Astrocyte of the spinal cord (primary cell): ENCODE measurements at regions not wholly inside any gene's neighbourhood (a gene's known extent, or its start where the extent isn't known, plus 50 kb on each side); places are given as distances from the start of the nearest gene placed in this dataset.
"Not testable (repeated sequence)": the region's sequence is repeated elsewhere in the genome, so short reads cannot be mapped to it uniquely, and the experiment has no call there.

Experiments
- DNase-seq: peaks from one replicate; pipeline ENCODE4 v3.0.0; 2011; ENCODE audit warnings: low read depth, low spot score
- H3K4me3 ChIP-seq: 2 replicates; pipeline ENCODE4 v1.5.1; 2011; ENCODE audit warnings: low read depth, mild to moderate bottlenecking, low read length, moderate library complexity
- CTCF ChIP-seq: IDR thresholded peaks from 2 replicates; pipeline ENCODE4 v1.5.1; 2012; ENCODE audit warnings: low read depth, mild to moderate bottlenecking, low read length, inconsistent platforms
- in situ Hi-C: cut with HindIII; loops from 2 replicates; pipeline ENCODE4 v1.10.0; 2017; ENCODE audit warnings: low sequenced_read_pairs

GRCh38 chr9:115551396-115551795 lies 433.4 kb upstream of the TNC start:
- no peak overlapping the region for H3K4me3 ChIP-seq
- in situ Hi-C loops = no loop called here
- TF ChIP-seq CTCF = no peak
- peak; percentile 26 for DNase-seq

- in situ Hi-C loops = no loop called here
- H3K4me3 ChIP-seq = no peak overlapping the region
- no peak for TF ChIP-seq CTCF
- DNase-seq = no peak
These were observed 435.3 kb upstream of the TNC start for GRCh38 chr9:115553060-115553773.

- H3K4me3 ChIP-seq = no peak overlapping the region
- in situ Hi-C loops = no loop called here
- no peak for TF ChIP-seq CTCF
- no peak for DNase-seq
These were observed 438.5 kb upstream of the TNC start for GRCh38 chr9:115556432-115556831.

GRCh38 chr9:115575147-115575546 lies 457.2 kb upstream of the TNC start:
- no peak for DNase-seq
- H3K4me3 ChIP-seq = no peak overlapping the region
- in situ Hi-C loops = no loop called here
- TF ChIP-seq CTCF = no peak

- DNase-seq, H3K4me3 ChIP-seq, in situ Hi-C loops: not testable (repeated sequence)
These were observed 467.5 kb upstream of the TNC start for GRCh38 chr9:115585458-115585857.

- no peak for TF ChIP-seq CTCF
- H3K4me3 ChIP-seq = no peak overlapping the region
- in situ Hi-C loops = no loop called here
- DNase-seq = no peak
These were observed 469.4 kb upstream of the TNC start for GRCh38 chr9:115587310-115587709.

GRCh38 chr9:115590011-115590410 lies 472.1 kb upstream of the TNC start:
- no peak for TF ChIP-seq CTCF
- no peak overlapping the region for H3K4me3 ChIP-seq
- in situ Hi-C loops = loop anchor here (10.0 kb wide), 1 partner anchor 575 kb away; no protein-coding TSS in a partner anchor
- peak; percentile 88 for DNase-seq
